ENCODE measurements at regions not wholly inside any gene's neighbourhood (a gene's known extent, or its start where the extent isn't known, plus 50 kb on each side); places are given as distances from the start of the nearest gene placed in this dataset.

GRCh38 chr1:238187575-238187949 is 296.8 kb upstream of the ZP4 start:
- POLR2A ChIA-PET (ENCODE audit: low non-redundant PET) = interaction anchor here (0.7 kb wide), 1 partner anchor 11 kb away, joined by 3 read pairs; no protein-coding TSS in a partner anchor
- no peak overlapping the region for H3K27ac ChIP-seq
- no peak for TF ChIP-seq CTCF (conservative IDR thresholded peaks at IDR 0.05; ENCODE audit: low read depth)
- CTCF ChIA-PET = no interaction called here
- DNase-seq (ENCODE audit: low spot score) = no peak

GRCh38 chr1:238186887-238187574 is 296.3 kb upstream of the ZP4 start:
- no peak for DNase-seq (ENCODE audit: low spot score)
- CTCF ChIA-PET = interaction anchor here (0.6 kb wide), 1 partner anchor 159 kb away, joined by 3 read pairs; no protein-coding TSS in a partner anchor
- POLR2A ChIA-PET (ENCODE audit: low non-redundant PET) = no interaction called here
- no peak overlapping the region for H3K27ac ChIP-seq
- TF ChIP-seq CTCF (conservative IDR thresholded peaks at IDR 0.05; ENCODE audit: low read depth) = no peak

- no peak for TF ChIP-seq CTCF (conservative IDR thresholded peaks at IDR 0.05; ENCODE audit: low read depth)
- peak; percentile 66 for DNase-seq (ENCODE audit: low spot score)
- H3K27ac ChIP-seq = no peak overlapping the region
- ChIA-PET CTCF (no interaction called here), POLR2A (ENCODE audit: low non-redundant PET) (no interaction called here)
These were observed 287.4 kb upstream of the ZP4 start for GRCh38 chr1:238177960-238178645.

GRCh38 chr1:238177351-238177750 is 286.6 kb upstream of the ZP4 start:
- ChIA-PET POLR2A (ENCODE audit: low non-redundant PET) (no interaction called here), CTCF (no interaction called here)
- no peak for DNase-seq (ENCODE audit: low spot score)
- no peak for TF ChIP-seq CTCF (conservative IDR thresholded peaks at IDR 0.05; ENCODE audit: low read depth)
- H3K27ac ChIP-seq = no peak overlapping the region

- POLR2A ChIA-PET (ENCODE audit: low non-redundant PET) = interaction anchor here (0.6 kb wide), 1 partner anchor 11 kb away, joined by 3 read pairs; no protein-coding TSS in a partner anchor
- DNase-seq (ENCODE audit: low spot score) = no peak
- no peak overlapping the region for H3K27ac ChIP-seq
- TF ChIP-seq CTCF (conservative IDR thresholded peaks at IDR 0.05; ENCODE audit: low read depth) = no peak
- CTCF ChIA-PET = no interaction called here
These were observed 285.7 kb upstream of the ZP4 start for GRCh38 chr1:238176441-238176840.

GRCh38 chr1:238171985-238172384 is 281.3 kb upstream of the ZP4 start:
- ChIA-PET POLR2A (ENCODE audit: low non-redundant PET) (no interaction called here), CTCF (interaction anchor here (0.6 kb wide), 1 partner anchor 599 kb away, joined by 3 read pairs; no protein-coding TSS in a partner anchor)
- no peak for TF ChIP-seq CTCF (conservative IDR thresholded peaks at IDR 0.05; ENCODE audit: low read depth)
- H3K27ac ChIP-seq = no peak overlapping the region
- no peak for DNase-seq (ENCODE audit: low spot score)

Data from RWPE1 (cell line).